GM21576 (cell line): ENCODE measurements at regions not wholly inside any gene's neighbourhood (a gene's known extent, or its start where the extent isn't known, plus 50 kb on each side); places are given as distances from the start of the nearest gene placed in this dataset.

ENCODE experiments used
- ATAC-seq: cut with Tn5 transposase; IDR thresholded peaks from one replicate; pipeline ENCODE4 v1.9.1; 2021; ENCODE audit warnings: mild to moderate bottlenecking, moderate library complexity; ENCODE audit not compliant: unreplicated experiment

- no peak for ATAC-seq
Observed at GRCh38 chr21:25385341-25385740, 221.9 kb downstream of the MRPL39 start.

- no peak for ATAC-seq
Observed at GRCh38 chr21:25384782-25385181, 222.5 kb downstream of the MRPL39 start.

GRCh38 chr21:25383545-25383944, 223.7 kb downstream of the MRPL39 start:
- ATAC-seq, result no peak

- ATAC-seq, result no peak
Observed at GRCh38 chr21:25381936-25382452, 225.3 kb downstream of the MRPL39 start.

- no peak for ATAC-seq
Observed at GRCh38 chr21:25375675-25376074, 231.6 kb downstream of the MRPL39 start.

GRCh38 chr21:25373126-25374082, 233.9 kb downstream of the MRPL39 start:
- no peak for ATAC-seq

- ATAC-seq, result no peak
Observed at GRCh38 chr21:25371841-25372425, 235.3 kb downstream of the MRPL39 start.

GRCh38 chr21:25370311-25370744, 237.0 kb downstream of the MRPL39 start:
- no peak for ATAC-seq

- no peak for ATAC-seq
Observed at GRCh38 chr21:25369524-25370300, 237.6 kb downstream of the MRPL39 start.

GRCh38 chr21:25368531-25368930, 238.8 kb downstream of the MRPL39 start:
- ATAC-seq, result no peak

- ATAC-seq, result no peak
Observed at GRCh38 chr21:25366116-25366515, 241.2 kb downstream of the MRPL39 start.

GRCh38 chr21:25362375-25363267, 244.7 kb downstream of the MRPL39 start:
- no peak for ATAC-seq

GRCh38 chr21:25361765-25362164, 245.5 kb downstream of the MRPL39 start:
- no peak for ATAC-seq

GRCh38 chr21:25361097-25361496, 246.2 kb downstream of the MRPL39 start:
- no peak for ATAC-seq

- ATAC-seq, result no peak
Observed at GRCh38 chr21:25360593-25360992, 246.7 kb downstream of the MRPL39 start.

GRCh38 chr21:25359724-25360123, 247.6 kb downstream of the MRPL39 start:
- ATAC-seq, result no peak

- ATAC-seq, result no peak
Observed at GRCh38 chr21:25350056-25350455, 257.2 kb downstream of the MRPL39 start.

- no peak for ATAC-seq
Observed at GRCh38 chr21:25343774-25344545, 263.3 kb downstream of the MRPL39 start.

GRCh38 chr21:25342816-25343215, 264.5 kb downstream of the MRPL39 start:
- ATAC-seq, result no peak
